HEK293T (cell line): ENCODE measurements at regions not wholly inside any gene's neighbourhood (a gene's known extent, or its start where the extent isn't known, plus 50 kb on each side); places are given as distances from the start of the nearest gene placed in this dataset.

Experiments used
- CTCF ChIA-PET: fragments of 350-600 bp; formaldehyde crosslinking; extraction: SDS; loops from one replicate; lab custom pipeline; 2021; ENCODE audit warnings: antibody characterized with exemption, inconsistent platforms; lab: Yijun Ruan, JAX
- POLR2A ChIA-PET: fragments of 350-600 bp; formaldehyde crosslinking; extraction: SDS; loops from one replicate; lab custom pipeline; 2020; ENCODE audit warnings: antibody characterized with exemption, inconsistent platforms; lab: Yijun Ruan, JAX
- DNase-seq: peaks from one replicate; pipeline ENCODE4 v3.0.0; 2012; ENCODE audit warnings: mixed read lengths; ENCODE audit errors: extremely low spot score
- ARNT ChIP-seq: fragments of 450-650 bp; IDR thresholded peaks from 2 replicates; pipeline ENCODE4 v1.6.1; 2017; ENCODE audit warnings: mild to moderate bottlenecking
- BHLHE40 ChIP-seq: fragments of 450-650 bp; IDR thresholded peaks from 2 replicates; pipeline ENCODE4 v1.6.1; 2016; ENCODE audit warnings: mild to moderate bottlenecking, moderate library complexity, borderline replicate concordance
- CTBP1 ChIP-seq: fragments of 450-650 bp; IDR thresholded peaks from 2 replicates; pipeline ENCODE4 v1.6.1; 2016; ENCODE audit warnings: borderline replicate concordance
- ELF4 ChIP-seq: fragments of 450-650 bp; IDR thresholded peaks from 2 replicates; pipeline ENCODE4 v1.6.1; 2017; ENCODE audit warnings: antibody characterized with exemption
- FOXA1 ChIP-seq: fragments of 450-650 bp; IDR thresholded peaks from 2 replicates; pipeline ENCODE4 v1.6.1; 2016; ENCODE audit warnings: mild to moderate bottlenecking
- FOXK2 ChIP-seq: fragments of 450-650 bp; IDR thresholded peaks from 2 replicates; pipeline ENCODE4 v1.6.1; 2016; ENCODE audit warnings: mild to moderate bottlenecking
- FOXM1 ChIP-seq: fragments of 450-650 bp; IDR thresholded peaks from 2 replicates; pipeline ENCODE4 v1.6.1; 2017; ENCODE audit warnings: mild to moderate bottlenecking, borderline replicate concordance
- HDGF ChIP-seq: fragments of 450-650 bp; IDR thresholded peaks from 2 replicates; pipeline ENCODE4 v1.6.1; 2017; ENCODE audit warnings: antibody characterized with exemption, borderline replicate concordance
- L3MBTL2 ChIP-seq: fragments of 450-650 bp; conservative IDR thresholded peaks from 2 replicates; pipeline ENCODE4 v1.6.1; 2016; ENCODE audit warnings: mild to moderate bottlenecking
- LEF1 ChIP-seq: fragments of 450-650 bp; IDR thresholded peaks from 2 replicates; pipeline ENCODE4 v1.6.1; 2017; ENCODE audit warnings: mild to moderate bottlenecking, borderline replicate concordance
- NFRKB ChIP-seq: fragments of 450-650 bp; IDR thresholded peaks from 2 replicates; pipeline ENCODE4 v1.6.1; 2016; ENCODE audit warnings: mild to moderate bottlenecking, moderate library complexity
- SP1 ChIP-seq: fragments of 450-650 bp; IDR thresholded peaks from 2 replicates; pipeline ENCODE4 v1.6.1; 2017
- SUZ12 ChIP-seq: fragments of 450-650 bp; IDR thresholded peaks from 2 replicates; pipeline ENCODE4 v1.6.1; 2016; ENCODE audit warnings: mild to moderate bottlenecking
- TARDBP ChIP-seq: fragments of 450-650 bp; IDR thresholded peaks from 2 replicates; pipeline ENCODE4 v1.6.1; 2016
- ZNF384 ChIP-seq: fragments of 450-650 bp; IDR thresholded peaks from 2 replicates; pipeline ENCODE4 v1.6.1; 2016
- TF ChIP-seq, protein P1 (sequence below): fragments of 450-650 bp; IDR thresholded peaks from 2 replicates; pipeline ENCODE4 v1.6.1; 2016

DNA sequence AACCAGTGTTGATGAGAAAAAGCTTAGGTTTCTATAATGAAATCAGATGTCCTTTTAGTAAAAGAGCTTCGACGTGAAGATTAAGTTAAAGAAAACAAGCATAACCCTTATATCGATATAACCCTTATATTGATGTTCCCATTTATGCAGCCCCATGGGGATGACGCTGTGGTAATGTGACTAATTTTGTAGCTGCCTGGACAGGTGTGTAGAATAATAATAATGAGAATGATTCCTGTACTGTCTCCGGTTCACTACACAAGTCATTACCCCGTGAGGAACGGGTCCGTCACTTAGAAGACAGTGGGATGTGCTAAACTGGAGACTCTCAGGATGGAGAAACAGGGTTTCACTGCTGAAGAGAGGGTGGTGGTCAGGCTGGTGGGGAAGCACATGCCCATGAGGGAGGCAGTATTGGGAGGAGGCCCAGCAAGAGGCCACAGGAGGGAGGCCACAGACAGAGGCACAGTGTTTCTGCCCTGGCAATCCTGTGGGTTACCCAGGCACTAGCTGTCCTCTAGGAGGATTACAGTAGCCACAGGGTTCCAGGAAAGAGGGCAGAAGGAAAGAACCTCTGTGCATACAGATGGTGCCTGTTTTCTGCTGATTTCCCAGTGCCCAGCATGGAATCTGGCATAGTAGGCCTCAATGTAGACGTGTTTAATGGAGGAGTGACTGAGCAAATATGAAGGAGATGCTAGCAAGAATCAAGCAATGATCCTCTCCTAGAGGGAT is 191.1 kb upstream of the TSC22D2 start:
- ChIA-PET CTCF (interaction anchor here (0.6 to 1.3 kb wide), 3 partner anchors 14 to 280 kb away, joined by 3 to 6 read pairs (median 3); no protein-coding TSS in a partner anchor), POLR2A (no interaction called here)
- no peak for DNase-seq
- TF ChIP-seq L3MBTL2 (no peak), CTBP1 (no peak), FOXK2 (no peak), SUZ12 (no peak), ARNT (no peak), ELF4 (no peak), TARDBP (no peak), SP1 (no peak), HDGF (no peak), NFRKB (no peak), LEF1 (no peak), FOXM1 (no peak), ZNF384 (no peak), BHLHE40 (no peak), FOXA1 (no peak)
- TF ChIP-seq, protein P1, sequence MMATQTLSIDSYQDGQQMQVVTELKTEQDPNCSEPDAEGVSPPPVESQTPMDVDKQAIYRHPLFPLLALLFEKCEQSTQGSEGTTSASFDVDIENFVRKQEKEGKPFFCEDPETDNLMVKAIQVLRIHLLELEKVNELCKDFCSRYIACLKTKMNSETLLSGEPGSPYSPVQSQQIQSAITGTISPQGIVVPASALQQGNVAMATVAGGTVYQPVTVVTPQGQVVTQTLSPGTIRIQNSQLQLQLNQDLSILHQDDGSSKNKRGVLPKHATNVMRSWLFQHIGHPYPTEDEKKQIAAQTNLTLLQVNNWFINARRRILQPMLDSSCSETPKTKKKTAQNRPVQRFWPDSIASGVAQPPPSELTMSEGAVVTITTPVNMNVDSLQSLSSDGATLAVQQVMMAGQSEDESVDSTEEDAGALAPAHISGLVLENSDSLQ, result no peak

DNA sequence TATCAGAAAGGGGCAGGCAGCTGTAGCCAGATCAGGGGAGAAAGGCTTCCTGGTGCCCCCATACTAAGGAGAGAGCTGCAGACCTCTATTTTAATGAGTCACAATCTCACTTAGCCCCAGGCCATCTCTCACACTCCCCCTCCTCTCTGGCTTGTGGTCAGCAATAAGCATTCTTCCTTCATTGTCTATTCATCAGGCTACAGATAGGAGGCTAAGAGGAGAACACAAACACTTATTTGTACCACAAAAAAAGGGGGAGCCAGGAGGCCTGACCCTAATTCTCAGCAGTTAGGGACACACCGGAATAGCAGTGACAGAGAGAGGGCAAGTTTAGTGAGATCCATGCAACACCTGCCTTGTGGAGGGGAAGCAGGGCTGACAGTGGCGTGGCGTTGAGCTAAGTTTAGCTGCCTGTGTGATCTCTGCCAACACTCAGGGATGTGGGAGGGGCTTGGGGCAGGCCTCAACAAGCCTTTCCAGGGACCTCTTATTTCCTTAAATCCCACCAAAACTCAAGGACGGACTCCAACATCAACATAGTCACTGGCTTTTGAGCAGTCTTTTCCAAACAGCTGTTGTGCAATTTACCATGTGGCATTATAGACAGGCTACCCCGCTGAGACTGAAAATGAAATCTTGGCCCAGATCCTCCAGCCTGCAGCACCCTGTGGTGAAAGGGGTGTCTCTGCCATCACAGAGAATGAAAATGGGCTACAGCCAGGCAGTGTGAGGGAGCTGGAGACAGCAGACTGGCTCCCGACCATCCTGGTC is 191.9 kb upstream of the TSC22D2 start:
- ChIA-PET CTCF (interaction anchor here (0.6 to 1.3 kb wide), 3 partner anchors 13 to 280 kb away, joined by 3 to 6 read pairs (median 3); no protein-coding TSS in a partner anchor), POLR2A (no interaction called here)
- TF ChIP-seq ELF4 (no peak), NFRKB (no peak), ZNF384 (no peak), SP1 (no peak), L3MBTL2 (no peak), LEF1 (no peak), BHLHE40 (no peak), FOXK2 (no peak), FOXM1 (no peak), FOXA1 (no peak), ARNT (no peak), CTBP1 (no peak), HDGF (no peak)
- TF ChIP-seq, protein P1, result no peak
- DNase-seq, result no peak

DNA sequence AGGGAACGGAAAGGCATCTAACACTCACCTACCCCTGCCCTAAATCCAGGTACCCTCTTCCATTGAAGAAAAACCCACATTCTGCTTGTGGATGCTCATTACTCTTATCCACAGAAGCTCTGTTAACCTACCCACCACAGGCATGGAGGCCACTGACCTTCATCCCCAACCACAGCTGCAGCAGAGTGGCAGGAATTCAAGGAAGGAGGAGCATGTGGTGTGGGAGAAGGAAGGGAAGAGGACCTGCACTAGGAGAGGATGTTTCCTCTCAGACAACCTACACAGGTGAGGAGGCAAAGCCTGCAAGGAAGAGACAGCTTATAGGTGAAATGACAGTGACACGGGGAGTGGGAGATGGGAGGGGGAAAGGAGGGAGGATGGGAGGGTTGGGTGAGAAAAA is 192.5 kb upstream of the TSC22D2 start:
- no peak for TF ChIP-seq L3MBTL2
- no peak for TF ChIP-seq ELF4
- no peak for TF ChIP-seq SP1
- no peak for TF ChIP-seq SUZ12
- ChIA-PET POLR2A (no interaction called here), CTCF (interaction anchor here (1.0 kb wide), 1 partner anchor 31 kb away, joined by 3 read pairs; no protein-coding TSS in a partner anchor)
- DNase-seq, result no peak

DNA sequence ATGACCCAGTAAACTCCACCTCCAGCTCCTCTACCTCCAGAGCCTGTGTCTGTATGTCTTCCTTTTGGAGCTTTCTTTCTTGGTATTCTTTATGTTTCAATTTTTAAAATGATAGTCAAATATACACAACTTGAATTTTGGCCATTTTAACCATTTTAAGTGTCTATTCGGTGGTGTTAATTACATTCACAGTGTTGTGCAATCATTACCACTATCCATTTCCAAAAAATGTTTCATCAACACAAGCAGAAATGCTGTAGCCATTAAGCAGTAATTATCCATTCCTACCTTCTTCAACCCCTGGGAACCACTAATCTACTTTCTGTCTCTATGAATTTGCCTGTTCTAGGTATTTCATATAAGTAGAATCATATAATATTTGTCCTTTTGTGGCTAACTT is 194.5 kb upstream of the TSC22D2 start:
- CTCF ChIA-PET, result no interaction called here
- TF ChIP-seq SP1, result no peak
- TF ChIP-seq LEF1, result no peak
- TF ChIP-seq FOXK2, result no peak
- TF ChIP-seq CTBP1, result no peak
- no peak for TF ChIP-seq NFRKB
- no peak for TF ChIP-seq FOXA1
- no peak for TF ChIP-seq L3MBTL2
- no peak for TF ChIP-seq ZNF384
- no peak for TF ChIP-seq TARDBP
- TF ChIP-seq ELF4, result no peak
- TF ChIP-seq BHLHE40, result no peak
- TF ChIP-seq, protein P1, result no peak
- no peak for TF ChIP-seq HDGF
- no peak for TF ChIP-seq ARNT
- no peak for TF ChIP-seq SUZ12
- POLR2A ChIA-PET, result no interaction called here
- DNase-seq, result no peak

DNA sequence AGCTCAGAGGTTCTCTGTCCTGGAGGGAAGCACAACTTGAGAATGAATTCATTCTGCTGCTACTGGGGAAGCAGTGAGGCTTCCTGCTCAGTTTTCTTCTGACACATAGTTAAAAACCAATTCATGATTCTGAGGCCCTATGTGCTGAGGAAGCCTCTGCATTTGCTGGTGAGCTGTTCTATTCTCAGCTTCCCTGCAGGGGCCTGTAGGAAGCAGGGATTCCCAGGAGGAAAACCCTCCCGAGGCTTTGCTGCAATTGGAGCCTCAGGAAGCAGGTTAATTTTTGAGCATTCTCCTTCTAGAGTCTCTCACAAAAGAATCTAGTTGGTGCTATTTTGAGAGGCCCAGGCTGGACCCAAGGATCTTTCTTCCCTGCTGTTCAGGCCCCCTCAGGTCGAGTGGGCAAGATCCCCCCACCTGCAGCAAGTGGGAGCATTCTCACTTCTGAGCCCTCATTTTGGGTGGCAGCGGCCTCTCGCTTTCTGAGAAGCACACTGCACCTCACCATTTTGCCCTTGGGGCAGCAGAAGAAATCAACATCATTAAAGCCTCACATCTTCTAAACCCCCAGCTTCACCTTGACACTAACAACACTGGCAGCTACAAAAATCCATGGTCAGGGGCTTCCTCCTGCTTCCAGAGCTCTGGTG is 197.5 kb upstream of the TSC22D2 start:
- POLR2A ChIA-PET, result no interaction called here
- CTCF ChIA-PET, result interaction anchor here (0.6 kb wide), 1 partner anchor 14 kb away, joined by 4 read pairs; no protein-coding TSS in a partner anchor

More for the DNA sequence above, 197.5 kb upstream of the TSC22D2 start:
- TF ChIP-seq FOXM1 (no peak), SUZ12 (no peak), FOXK2 (no peak), FOXA1 (no peak), L3MBTL2 (no peak), HDGF (no peak), ELF4 (no peak)
- TF ChIP-seq, protein P1, result no peak
- no peak for DNase-seq
